GM19397 (cell line): ENCODE measurements at regions not wholly inside any gene's neighbourhood (a gene's known extent, or its start where the extent isn't known, plus 50 kb on each side); places are given as distances from the start of the nearest gene placed in this dataset.

Experiments used
- ATAC-seq: cut with Tn5 transposase; IDR thresholded peaks from one replicate; pipeline ENCODE4 v1.9.1; 2021; ENCODE audit warnings: mild to moderate bottlenecking, moderate library complexity; ENCODE audit not compliant: unreplicated experiment

- no peak for ATAC-seq
Measured at GRCh38 chr1:8147956-8148355, 121.8 kb upstream of the ERRFI1 start.

- no peak for ATAC-seq
Measured at GRCh38 chr1:8146257-8146855, 120.2 kb upstream of the ERRFI1 start.

- ATAC-seq: no peak
Measured at GRCh38 chr1:8145545-8146202, 119.6 kb upstream of the ERRFI1 start.

GRCh38 chr1:8144323-8144722 lies 118.2 kb upstream of the ERRFI1 start:
- ATAC-seq: no peak

- no peak for ATAC-seq
Measured at GRCh38 chr1:8142955-8143629, 117.0 kb upstream of the ERRFI1 start.

GRCh38 chr1:8139941-8140340 lies 113.8 kb upstream of the ERRFI1 start:
- no peak for ATAC-seq

- ATAC-seq: no peak
Measured at GRCh38 chr1:8139383-8139782, 113.3 kb upstream of the ERRFI1 start.

- ATAC-seq: no peak
Measured at GRCh38 chr1:8138673-8139072, 112.6 kb upstream of the ERRFI1 start.

GRCh38 chr1:8137481-8138244 lies 111.6 kb upstream of the ERRFI1 start:
- ATAC-seq: no peak

GRCh38 chr1:8136766-8137165 lies 110.7 kb upstream of the ERRFI1 start:
- ATAC-seq: no peak

GRCh38 chr1:8135250-8135649 lies 109.1 kb upstream of the ERRFI1 start:
- ATAC-seq: no peak

GRCh38 chr1:8134546-8135235 lies 108.6 kb upstream of the ERRFI1 start:
- no peak for ATAC-seq

GRCh38 chr1:8133657-8134430 lies 107.7 kb upstream of the ERRFI1 start:
- no peak for ATAC-seq

- no peak for ATAC-seq
Measured at GRCh38 chr1:8133190-8133589, 107.1 kb upstream of the ERRFI1 start.

GRCh38 chr1:8127171-8127641 lies 101.1 kb upstream of the ERRFI1 start:
- no peak for ATAC-seq

GRCh38 chr1:8122477-8123407 lies 96.6 kb upstream of the ERRFI1 start:
- ATAC-seq: no peak

- no peak for ATAC-seq
Measured at GRCh38 chr1:8122160-8122476, 96.0 kb upstream of the ERRFI1 start.

GRCh38 chr1:8121261-8122159 lies 95.4 kb upstream of the ERRFI1 start:
- ATAC-seq: no peak
